ENCODE measurements at regions not wholly inside any gene's neighbourhood (a gene's known extent, or its start where the extent isn't known, plus 50 kb on each side); places are given as distances from the start of the nearest gene placed in this dataset.
"Not testable (repeated sequence)": the region's sequence is repeated elsewhere in the genome, so short reads cannot be mapped to it uniquely, and the experiment has no call there.

GRCh38 chr7:145105561-145105960, 269.7 kb upstream of the TPK1 start:
- TF ChIP-seq POLR2A (IDR thresholded peaks at IDR 0.05) (no peak), POLR2AphosphoS5 (IDR thresholded peaks at IDR 0.05) (no peak), CTCF (IDR thresholded peaks at IDR 0.05) (no peak)
- intact Hi-C loops (cut with DNase I; ENCODE audit: low total_unique reads): no loop called here
- no peak for DNase-seq (ENCODE audit: low spot score in 2 of 2)
- Histone ChIP-seq H3K4me1 (no peaks in the 10 kb centered on the region), H3K27me3 (no peaks in the 10 kb centered on the region), H3K9me3 (no peaks in the 10 kb centered on the region), H3K36me3 (no peaks in the 10 kb centered on the region), H3K4me3 (no peak overlapping the region), H3K27ac (no peak overlapping the region)

GRCh38 chr7:145104400-145104799, 268.5 kb upstream of the TPK1 start:
- TF ChIP-seq POLR2AphosphoS5 (IDR thresholded peaks at IDR 0.05) (no peak), POLR2A (IDR thresholded peaks at IDR 0.05) (no peak), CTCF (IDR thresholded peaks at IDR 0.05) (no peak)
- Histone ChIP-seq H3K27me3 (no peaks in the 10 kb centered on the region), H3K4me1 (no peaks in the 10 kb centered on the region), H3K27ac (no peak overlapping the region), H3K36me3 (no peaks in the 10 kb centered on the region), H3K9me3 (no peaks in the 10 kb centered on the region), H3K4me3 (no peak overlapping the region)
- no peak for DNase-seq (ENCODE audit: low spot score in 2 of 2)
- intact Hi-C loops (cut with DNase I; ENCODE audit: low total_unique reads): no loop called here

GRCh38 chr7:145102199-145102598, 266.3 kb upstream of the TPK1 start:
- intact Hi-C loops (cut with DNase I; ENCODE audit: low total_unique reads); H3K36me3 ChIP-seq; H3K4me1 ChIP-seq; H3K4me3 ChIP-seq; H3K9me3 ChIP-seq; H3K27me3 ChIP-seq; H3K27ac ChIP-seq; DNase-seq (ENCODE audit: low spot score in 2 of 2): not testable (repeated sequence)

- TF ChIP-seq CTCF (IDR thresholded peaks at IDR 0.05) (no peak), POLR2A (IDR thresholded peaks at IDR 0.05) (no peak), POLR2AphosphoS5 (IDR thresholded peaks at IDR 0.05) (no peak)
- Histone ChIP-seq H3K9me3 (no peaks in the 10 kb centered on the region), H3K4me3 (no peak overlapping the region), H3K27me3 (no peaks in the 10 kb centered on the region), H3K27ac (no peak overlapping the region), H3K36me3 (no peaks in the 10 kb centered on the region), H3K4me1 (no peaks in the 10 kb centered on the region)
- DNase-seq (ENCODE audit: low spot score in 2 of 2): no peak
- intact Hi-C loops (cut with DNase I; ENCODE audit: low total_unique reads): no loop called here
Observed at GRCh38 chr7:145092766-145093165, 256.9 kb upstream of the TPK1 start.

GRCh38 chr7:145088111-145088745, 252.4 kb upstream of the TPK1 start:
- H3K27ac ChIP-seq: no peak overlapping the region
- H3K36me3 ChIP-seq: no peaks in the 10 kb centered on the region
- H3K9me3 ChIP-seq: no peaks in the 10 kb centered on the region
- intact Hi-C loops (cut with DNase I; ENCODE audit: low total_unique reads): no loop called here
- TF ChIP-seq POLR2A (IDR thresholded peaks at IDR 0.05) (no peak), POLR2AphosphoS5 (IDR thresholded peaks at IDR 0.05) (no peak), CTCF (IDR thresholded peaks at IDR 0.05) (no peak)
- no peak for DNase-seq (ENCODE audit: low spot score in 2 of 2)
- no peak overlapping the region for H3K4me3 ChIP-seq
- no peaks in the 10 kb centered on the region for H3K4me1 ChIP-seq
- no peaks in the 10 kb centered on the region for H3K27me3 ChIP-seq

All from breast epithelium (tissue), 4 donors.